ENCODE measurements at regions not wholly inside any gene's neighbourhood (a gene's known extent, or its start where the extent isn't known, plus 50 kb on each side); places are given as distances from the start of the nearest gene placed in this dataset.

GRCh38 chrX:69083361-69083760 lies 81.9 kb downstream of the PJA1 start:
- DNase-seq, result no peak

GRCh38 chrX:69082753-69083150 lies 82.5 kb downstream of the PJA1 start:
- DNase-seq, result no peak

- no peak for DNase-seq
These were observed 83.0 kb downstream of the PJA1 start for GRCh38 chrX:69082055-69082752.

GRCh38 chrX:69080855-69081465 lies 84.3 kb downstream of the PJA1 start:
- DNase-seq, result no peak

GRCh38 chrX:69079268-69079667 lies 86.0 kb downstream of the PJA1 start:
- no peak for DNase-seq

GRCh38 chrX:69077895-69078455 lies 87.3 kb downstream of the PJA1 start:
- DNase-seq, result no peak

- DNase-seq, result no peak
These were observed 89.2 kb downstream of the PJA1 start for GRCh38 chrX:69076088-69076487.

GRCh38 chrX:69074726-69075125 lies 90.5 kb downstream of the PJA1 start:
- no peak for DNase-seq

- no peak for DNase-seq
These were observed 91.5 kb downstream of the PJA1 start for GRCh38 chrX:69073721-69074120.

GRCh38 chrX:69073241-69073640 lies 92.0 kb downstream of the PJA1 start:
- no peak for DNase-seq

GRCh38 chrX:69072486-69073006 lies 92.7 kb downstream of the PJA1 start:
- DNase-seq, result no peak

GRCh38 chrX:69070949-69071650 lies 94.2 kb downstream of the PJA1 start:
- no peak for DNase-seq

- DNase-seq, result no peak
These were observed 95.4 kb downstream of the PJA1 start for GRCh38 chrX:69069876-69070275.

- no peak for DNase-seq
These were observed 96.2 kb downstream of the PJA1 start for GRCh38 chrX:69069086-69069445.

GRCh38 chrX:69068301-69069085 lies 96.8 kb downstream of the PJA1 start:
- no peak for DNase-seq

GRCh38 chrX:69067841-69068240 lies 97.4 kb downstream of the PJA1 start:
- DNase-seq, result no peak

- no peak for DNase-seq
These were observed 98.2 kb downstream of the PJA1 start for GRCh38 chrX:69066966-69067525.

- DNase-seq, result no peak
These were observed 99.1 kb downstream of the PJA1 start for GRCh38 chrX:69066021-69066757.

- no peak for DNase-seq
These were observed 99.8 kb downstream of the PJA1 start for GRCh38 chrX:69065451-69065850.

GRCh38 chrX:69063486-69063885 lies 101.8 kb downstream of the PJA1 start:
- DNase-seq, result no peak

GRCh38 chrX:69062493-69062892 lies 102.8 kb downstream of the PJA1 start:
- DNase-seq, result no peak
